ENCODE measurements at regions not wholly inside any gene's neighbourhood (a gene's known extent, or its start where the extent isn't known, plus 50 kb on each side); places are given as distances from the start of the nearest gene placed in this dataset.

- Histone ChIP-seq H2AFZ (ENCODE audit: insufficient read depth, low read depth, low read length, poor library complexity, severe bottlenecking) (no peak overlapping the region), H3K27ac (ENCODE audit: low read depth in 1 of 2, low read length in 2 of 2) (no peak overlapping the region), H3K9ac (ENCODE audit: insufficient read depth, low read length, poor library complexity, severe bottlenecking) (no peak overlapping the region), H4K20me1 (ENCODE audit: insufficient read depth, low read length) (no peaks in the 10 kb centered on the region), H3K4me2 (replicated peaks; ENCODE audit: extremely low read depth, low read length, poor library complexity, severe bottlenecking) (no peak overlapping the region), H3K4me3 (replicated peaks in 1 of 3; ENCODE audit: low read depth in 2 of 3, low read length in 3 of 3) (no peak overlapping the region), H3K4me1 (ENCODE audit: control insufficient read depth in 1 of 2, insufficient read depth in 2 of 2, low read length in 2 of 2) (no peaks in the 10 kb centered on the region), H3K36me3 (replicated peaks in 1 of 2; ENCODE audit: control insufficient read depth in 1 of 2, insufficient read depth in 2 of 2, low read length in 2 of 2) (no peaks in the 10 kb centered on the region), H3K79me2 (ENCODE audit: insufficient read depth, low read length) (no peaks in the 10 kb centered on the region), H3K27me3 (ENCODE audit: control insufficient read depth in 2 of 2, insufficient read depth in 2 of 2, low read length in 2 of 2) (no peaks in the 10 kb centered on the region), H3K9me3 (replicated peaks in 1 of 2; ENCODE audit: control insufficient read depth in 1 of 2, insufficient read depth in 1 of 2, low read length in 2 of 2) (no peaks in the 10 kb centered on the region)
- Mint-ChIP-seq H3K4me1 (no peaks in the 10 kb centered on the region), H3K36me3 (no peaks in the 10 kb centered on the region), H3K9me3 (peaks cover 0 to 1% (median 0%) of the 10 kb centered on the region in 7 donors), H3K4me3 (no peak overlapping the region), H3K27me3 (ENCODE audit: low read depth in 3 of 3) (peaks cover 3 to 9% (median 5%) of the 10 kb centered on the region in 3 donors), H3K27ac (no peak overlapping the region)
- TF ChIP-seq CTCF (IDR thresholded peaks at IDR 0.05): no peak
- no peak for DNase-seq
- WGBS (ENCODE audit: insufficient coverage): 63% methylated on average over 2 of the region's 7 CpGs
- intact Hi-C loops (cut with micrococcal nuclease): no loop called here
Observed at GRCh38 chrX:30153175-30153880, 62.0 kb upstream of the MAGEB2 start.

GRCh38 chrX:30153881-30154260 lies 61.5 kb upstream of the MAGEB2 start:
- H3K27me3 ChIP-seq (ENCODE audit: control insufficient read depth in 2 of 2, insufficient read depth in 2 of 2, low read length in 2 of 2): no peaks in the 10 kb centered on the region
- intact Hi-C loops (cut with micrococcal nuclease): no loop called here
- no peak overlapping the region for H3K27ac Mint-ChIP-seq
- no peaks in the 10 kb centered on the region for H3K9me3 ChIP-seq (replicated peaks in 1 of 2; ENCODE audit: control insufficient read depth in 1 of 2, insufficient read depth in 1 of 2, low read length in 2 of 2)
- H3K9ac ChIP-seq (ENCODE audit: insufficient read depth, low read length, poor library complexity, severe bottlenecking): no peak overlapping the region
- no peak overlapping the region for H3K4me3 Mint-ChIP-seq
- no peak overlapping the region for H3K4me3 ChIP-seq (replicated peaks in 1 of 3; ENCODE audit: low read depth in 2 of 3, low read length in 3 of 3)
- no peak for DNase-seq
- no peaks in the 10 kb centered on the region for H4K20me1 ChIP-seq (ENCODE audit: insufficient read depth, low read length)
- no peaks in the 10 kb centered on the region for H3K4me1 Mint-ChIP-seq
- H3K9me3 Mint-ChIP-seq: peaks cover 0 to 1% (median 0%) of the 10 kb centered on the region in 7 donors
- no peak overlapping the region for H3K4me2 ChIP-seq (replicated peaks; ENCODE audit: extremely low read depth, low read length, poor library complexity, severe bottlenecking)
- no peaks in the 10 kb centered on the region for H3K36me3 ChIP-seq (replicated peaks in 1 of 2; ENCODE audit: control insufficient read depth in 1 of 2, insufficient read depth in 2 of 2, low read length in 2 of 2)
- TF ChIP-seq CTCF (IDR thresholded peaks at IDR 0.05): no peak
- no peaks in the 10 kb centered on the region for H3K4me1 ChIP-seq (ENCODE audit: control insufficient read depth in 1 of 2, insufficient read depth in 2 of 2, low read length in 2 of 2)
- H3K79me2 ChIP-seq (ENCODE audit: insufficient read depth, low read length): no peaks in the 10 kb centered on the region
- H3K36me3 Mint-ChIP-seq: no peaks in the 10 kb centered on the region
- H3K27ac ChIP-seq (ENCODE audit: low read depth in 1 of 2, low read length in 2 of 2): no peak overlapping the region
- no peak overlapping the region for H2AFZ ChIP-seq (ENCODE audit: insufficient read depth, low read depth, low read length, poor library complexity, severe bottlenecking)
- peaks cover 2 to 9% (median 3%) of the 10 kb centered on the region in 3 donors for H3K27me3 Mint-ChIP-seq (ENCODE audit: low read depth in 3 of 3)
- WGBS (ENCODE audit: insufficient coverage): no CpG with 5 or more reads among the region's 4 CpGs
